ENCODE measurements at regions not wholly inside any gene's neighbourhood (a gene's known extent, or its start where the extent isn't known, plus 50 kb on each side); places are given as distances from the start of the nearest gene placed in this dataset.
A peak's percentile ranks its signal among the peaks of the same experiment; 100 is the strongest.
"Not testable (repeated sequence)": the region's sequence is repeated elsewhere in the genome, so short reads cannot be mapped to it uniquely, and the experiment has no call there.

DNA sequence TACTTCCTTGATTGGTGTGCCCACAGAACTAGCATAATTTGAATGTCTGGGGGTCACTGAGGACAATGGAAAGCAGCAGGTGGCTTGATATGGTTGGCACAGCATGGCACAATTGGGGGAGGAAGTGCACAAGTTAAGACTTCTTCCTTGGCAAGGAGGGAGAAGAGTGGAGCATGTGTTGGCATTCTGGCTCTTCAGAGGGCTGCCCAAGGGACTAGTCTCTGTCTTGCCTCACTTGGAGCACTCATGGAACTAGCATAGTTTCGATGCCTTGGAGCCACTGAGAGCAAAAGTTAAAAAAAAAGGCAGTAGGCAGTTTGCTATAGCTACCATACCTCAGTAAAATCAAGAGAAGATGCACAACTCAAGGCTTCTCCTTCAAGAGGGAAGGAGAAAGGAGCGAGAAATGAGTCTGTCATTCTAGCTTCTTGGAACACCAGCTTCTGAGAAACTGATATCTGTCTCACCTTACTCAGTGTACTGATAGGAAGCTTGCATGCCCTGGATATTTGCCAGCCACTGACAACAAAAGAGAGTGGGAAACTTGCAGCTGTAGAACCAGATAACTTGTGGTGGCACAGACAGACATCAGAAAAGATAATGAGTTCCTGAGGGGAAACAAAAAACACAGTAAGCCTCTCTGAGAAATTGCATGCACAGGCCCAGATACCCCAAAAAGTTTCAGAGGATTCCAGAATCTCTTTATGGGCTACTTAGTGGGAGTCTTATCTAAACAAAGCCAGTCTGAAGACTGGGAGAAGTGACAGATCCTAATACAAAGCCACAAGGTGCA, 207.5 kb upstream of the SAMSN1 start:
- DNase-seq, result peak; percentile 99

DNA sequence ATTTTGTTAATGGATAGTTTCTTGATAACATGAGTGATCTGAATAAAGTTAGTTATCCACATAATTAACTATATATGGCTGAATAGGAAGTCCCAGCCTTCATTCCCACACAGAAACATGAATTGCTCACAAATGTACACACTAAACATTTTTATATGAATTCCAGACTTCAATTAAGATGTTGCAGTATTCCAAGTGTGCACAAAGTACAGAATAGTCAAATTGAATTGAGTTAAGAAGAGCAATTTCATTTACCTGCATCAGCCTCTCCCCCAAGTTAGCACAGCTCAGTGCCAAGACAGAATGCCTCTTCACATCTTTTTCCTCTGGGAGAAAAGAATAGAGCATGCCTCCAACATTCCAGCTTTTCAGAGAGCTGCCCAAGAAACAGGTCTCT, 207.0 kb upstream of the SAMSN1 start:
- peak; percentile 65 for DNase-seq

DNA sequence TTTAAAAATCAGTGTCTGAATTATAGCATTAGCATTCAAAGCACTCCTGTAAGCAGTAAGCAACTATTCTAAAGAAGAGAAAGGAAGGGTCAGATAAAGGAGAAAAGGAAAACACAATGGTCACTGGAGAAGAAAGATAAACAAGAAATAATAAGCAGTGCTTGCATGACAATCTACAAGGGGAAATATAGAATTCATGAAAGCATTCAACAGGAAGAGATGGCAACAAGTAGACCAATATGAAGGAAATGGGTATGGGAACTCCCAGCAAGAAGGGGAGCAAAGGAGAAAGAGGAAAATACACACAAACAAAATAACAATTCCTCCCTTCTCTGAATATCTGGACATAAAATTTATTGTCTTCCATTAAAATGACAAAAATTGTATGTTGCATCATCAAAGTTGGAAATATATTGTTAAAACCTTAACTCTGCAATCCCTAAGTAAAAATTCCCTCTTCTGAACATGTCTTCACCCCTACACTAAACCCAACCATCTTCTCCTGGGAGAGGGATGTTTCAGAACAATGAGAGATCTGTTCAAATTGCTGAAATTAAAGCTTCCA, 206.3 kb upstream of the SAMSN1 start:
- peak; percentile 66 for DNase-seq

DNA sequence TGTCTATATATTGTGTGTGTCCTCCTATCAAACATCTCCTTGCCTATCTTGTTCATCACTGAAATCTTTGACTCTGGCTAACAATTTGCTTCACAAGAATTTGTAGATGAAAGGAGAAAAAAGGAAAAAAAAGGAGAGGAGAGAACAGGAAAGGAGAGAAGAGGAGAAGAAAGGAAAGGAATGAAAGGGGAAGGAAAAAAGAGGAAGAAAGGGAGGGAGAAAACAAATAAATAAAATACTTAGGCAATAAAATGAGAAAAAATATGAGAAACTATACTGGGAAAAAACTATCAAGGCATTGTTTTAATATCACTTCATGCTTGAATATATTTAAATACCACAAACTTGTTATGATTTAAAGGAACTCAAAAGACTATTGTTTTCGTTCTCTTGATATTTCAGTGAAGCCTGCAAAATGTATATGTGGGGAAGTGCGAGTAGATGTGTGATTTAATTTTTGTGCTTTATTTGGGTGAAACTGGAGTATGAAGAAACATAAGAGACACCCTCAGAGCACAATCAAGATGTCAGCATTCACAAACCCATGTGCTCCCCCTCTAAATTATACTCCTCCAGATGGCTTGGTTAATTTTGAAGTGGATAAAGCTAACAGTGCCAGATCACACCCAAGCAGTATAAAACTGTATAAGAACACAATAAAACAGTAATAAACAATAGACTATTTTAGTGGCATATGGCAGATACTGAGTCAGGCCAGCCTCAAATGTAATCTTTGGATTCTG, 205.7 kb upstream of the SAMSN1 start:
- DNase-seq, result peak; percentile 66

DNA sequence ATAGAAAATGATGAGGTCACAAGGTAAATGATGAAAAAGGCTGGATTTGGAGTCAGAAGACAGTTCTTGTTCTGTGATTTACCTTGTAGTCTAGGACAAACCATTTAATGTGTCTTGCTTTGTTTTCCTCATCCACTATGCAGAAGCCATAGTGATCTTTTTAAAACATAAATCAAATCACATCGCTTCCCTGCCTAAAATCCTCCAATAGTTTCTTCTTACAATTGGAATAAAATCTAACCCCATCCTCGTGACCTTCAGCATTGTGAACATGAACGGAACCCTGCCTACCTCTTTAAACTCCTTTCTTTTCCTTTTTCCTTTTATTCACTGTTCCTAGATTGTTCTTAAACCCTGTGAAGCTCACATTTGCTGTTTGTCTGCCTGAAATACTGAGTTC, 204.9 kb upstream of the SAMSN1 start:
- DNase-seq, result no peak

DNA sequence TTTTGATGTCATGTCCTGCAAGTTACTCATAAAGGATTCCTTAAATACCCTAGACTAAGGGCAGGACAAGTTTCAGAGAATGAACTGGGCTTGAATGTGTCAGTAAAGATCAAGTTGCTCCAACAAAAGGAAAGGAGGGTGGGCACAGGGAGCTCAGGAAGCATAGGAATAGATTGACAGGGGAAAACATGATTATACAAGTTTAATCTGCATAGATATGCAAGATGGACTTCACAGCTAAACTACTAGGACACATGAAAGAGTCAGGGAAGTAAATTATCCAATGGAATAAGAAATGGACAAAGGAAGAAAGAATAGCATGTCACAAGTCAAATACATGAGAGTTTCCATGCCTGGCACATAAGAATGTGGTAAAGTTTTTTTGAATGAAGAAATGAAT, 203.9 kb upstream of the SAMSN1 start:
- DNase-seq, result no peak

DNA sequence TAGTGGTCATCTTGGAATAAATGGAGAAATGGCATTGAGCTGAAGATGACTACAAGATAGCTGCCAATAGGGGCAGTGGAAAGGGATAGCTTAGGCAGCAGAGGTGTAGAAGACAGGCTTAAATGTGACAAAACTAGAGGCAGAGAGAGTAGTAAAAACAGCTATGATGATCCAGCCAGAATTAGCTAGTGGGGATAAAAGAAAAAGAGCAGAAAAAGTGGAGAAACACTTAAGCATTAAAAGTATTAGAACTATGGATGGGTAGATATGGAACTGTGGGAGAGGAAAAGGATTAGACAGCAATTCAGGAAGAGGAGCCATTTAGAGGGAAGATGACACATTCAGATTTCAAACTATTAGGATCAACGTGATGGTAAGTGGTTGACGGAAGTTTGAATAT, 202.5 kb upstream of the SAMSN1 start:
- DNase-seq, result no peak

DNA sequence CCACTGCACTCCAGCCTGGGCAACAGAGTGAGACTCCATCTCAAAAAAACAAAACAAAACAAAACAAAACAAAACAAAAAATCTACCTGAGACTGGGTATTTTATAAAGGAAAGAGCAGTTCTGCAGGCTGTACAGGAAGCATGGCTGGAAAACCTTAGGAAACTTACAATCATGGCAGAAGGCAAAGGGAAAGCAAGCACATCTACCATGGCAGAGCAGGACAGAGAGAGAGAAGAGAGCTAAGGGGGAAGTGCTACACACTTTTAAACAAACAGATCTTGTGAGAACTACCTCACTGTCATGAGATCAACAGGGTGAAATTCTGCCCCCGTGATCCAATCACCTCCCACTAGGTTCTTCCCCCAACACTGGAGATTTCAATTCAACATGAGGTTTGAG, 198.3 kb upstream of the SAMSN1 start:
- no peak for DNase-seq

DNA sequence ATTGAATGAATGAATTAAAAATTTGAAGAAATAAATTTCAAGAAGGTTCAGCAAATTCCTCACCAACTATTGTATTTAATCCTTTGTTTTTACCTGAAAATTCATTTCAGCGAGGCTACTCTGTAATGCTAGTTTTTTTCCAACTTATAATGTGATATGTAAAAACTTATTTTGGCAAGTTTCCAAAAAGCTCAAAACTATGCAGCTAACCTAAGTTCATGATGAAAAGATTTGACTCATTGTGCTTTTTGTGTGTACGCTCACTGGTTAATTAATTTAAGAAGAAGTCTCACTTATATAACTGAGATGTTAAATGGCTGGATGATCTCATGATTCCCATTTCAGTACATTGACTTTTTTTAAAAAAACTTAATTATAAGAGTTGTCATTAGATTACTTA, 196.0 kb upstream of the SAMSN1 start:
- no peak for DNase-seq

DNA sequence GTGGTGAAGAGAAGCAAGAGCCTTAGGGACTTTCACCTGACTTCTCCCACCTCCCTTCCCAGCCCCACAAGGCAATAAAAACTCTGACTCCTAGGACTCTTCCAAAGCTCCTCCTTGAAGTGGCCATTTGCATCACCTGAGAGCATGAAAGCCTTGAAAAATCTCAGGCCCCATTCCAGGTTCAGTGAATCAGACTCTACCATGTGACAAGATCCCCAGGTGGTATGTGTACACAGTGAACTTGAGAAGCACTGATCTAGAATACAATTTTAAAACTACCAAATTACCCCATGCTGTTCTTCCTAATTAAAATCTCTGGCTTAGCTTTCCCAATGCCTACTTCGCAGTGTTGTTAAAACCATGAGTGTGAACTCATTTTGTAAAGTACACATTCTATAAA, 195.1 kb upstream of the SAMSN1 start:
- DNase-seq, result no peak

DNA sequence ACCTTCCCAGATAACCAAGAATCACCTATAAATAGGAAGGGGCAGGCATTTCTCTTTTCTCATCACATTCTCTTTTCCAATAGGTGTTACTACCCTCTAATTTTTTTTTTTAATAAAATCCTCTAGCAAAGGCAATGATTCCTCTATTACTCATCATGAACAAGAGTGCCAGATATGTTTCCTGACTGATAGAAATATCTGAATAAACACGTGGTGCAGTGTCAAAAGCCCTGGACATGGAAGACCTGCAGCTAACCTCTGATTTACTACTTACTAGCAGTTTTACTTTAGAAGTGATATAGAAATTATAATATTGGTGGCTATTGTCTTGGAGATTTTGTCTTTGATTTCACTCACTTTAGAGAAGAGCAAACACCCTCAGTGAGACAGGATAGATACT, 194.6 kb upstream of the SAMSN1 start:
- DNase-seq, result no peak

DNA sequence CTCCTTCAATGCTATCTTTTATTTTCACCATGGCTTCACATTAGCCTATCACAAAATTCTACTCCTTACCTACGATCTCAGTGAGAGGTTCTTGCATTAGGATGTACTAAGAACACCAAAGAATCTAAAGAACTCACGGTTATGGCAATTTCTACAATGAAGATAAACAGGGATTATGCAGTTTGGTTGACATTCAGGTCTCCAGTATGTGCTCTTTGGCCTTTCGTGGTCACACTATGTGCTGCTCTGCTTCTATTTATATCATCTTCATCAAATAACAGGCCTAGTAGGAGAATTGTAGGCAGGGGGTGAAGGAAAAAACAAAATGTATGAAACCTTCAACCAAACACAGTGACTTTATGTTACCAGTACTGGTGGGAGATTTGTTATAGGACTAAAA, 194.0 kb upstream of the SAMSN1 start:
- no peak for DNase-seq

DNA sequence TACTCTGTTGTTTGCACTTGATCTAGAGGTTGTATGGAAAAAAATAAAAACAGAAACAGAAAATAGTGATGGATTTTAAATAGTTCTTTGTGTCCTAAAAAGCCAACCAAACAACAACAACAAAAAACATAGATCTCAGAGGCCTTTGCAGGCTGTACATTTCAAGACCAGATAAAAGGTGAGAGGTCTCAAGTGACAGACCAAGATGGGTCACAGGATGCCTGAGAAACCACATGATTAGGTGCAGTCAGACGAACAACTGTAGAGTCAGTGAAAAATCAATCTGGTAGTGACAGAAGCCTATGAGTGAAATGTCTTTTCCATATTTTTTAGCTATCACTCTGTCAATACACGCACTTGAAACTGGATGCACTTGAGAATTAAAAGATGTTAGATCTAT, 193.5 kb upstream of the SAMSN1 start:
- no peak for DNase-seq

DNA sequence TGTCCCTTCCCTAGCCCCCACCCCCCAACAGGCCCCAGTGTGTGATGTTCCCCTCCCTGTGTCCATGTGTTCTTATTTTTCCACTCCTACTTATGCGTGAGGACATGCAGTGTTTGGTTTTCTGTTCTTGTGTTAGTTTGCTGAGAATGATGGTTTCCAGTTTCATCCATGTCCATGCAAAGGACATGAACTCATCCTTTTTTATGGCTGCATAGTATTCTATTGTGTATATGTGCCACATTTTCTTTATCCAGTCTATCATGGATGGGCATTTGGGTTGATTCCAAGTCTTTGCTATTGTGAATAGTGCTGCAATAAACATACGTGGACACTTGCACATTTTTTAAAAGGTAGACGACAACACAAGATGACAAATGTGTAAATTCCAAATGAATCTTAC, 192.5 kb upstream of the SAMSN1 start:
- DNase-seq, result not testable (repeated sequence)

DNA sequence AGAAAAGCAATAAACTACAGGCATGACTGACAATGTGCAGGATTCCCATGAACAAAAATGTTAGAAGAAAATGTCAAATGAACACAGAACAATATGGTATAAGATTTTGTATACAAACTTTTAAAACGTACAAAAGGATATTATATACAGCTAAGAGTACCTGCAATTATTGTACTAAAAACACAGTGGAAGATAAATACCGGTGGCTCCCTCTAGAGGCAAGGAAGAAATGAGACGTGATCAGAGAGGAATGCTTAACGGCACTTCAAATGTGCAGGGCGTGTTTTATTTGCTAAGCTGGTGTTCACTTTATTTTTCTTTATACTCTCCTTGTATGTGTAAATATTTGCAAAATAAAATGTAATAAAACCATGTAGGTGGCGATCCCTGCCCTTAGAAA, 191.8 kb upstream of the SAMSN1 start:
- DNase-seq, result peak; percentile 71

DNA sequence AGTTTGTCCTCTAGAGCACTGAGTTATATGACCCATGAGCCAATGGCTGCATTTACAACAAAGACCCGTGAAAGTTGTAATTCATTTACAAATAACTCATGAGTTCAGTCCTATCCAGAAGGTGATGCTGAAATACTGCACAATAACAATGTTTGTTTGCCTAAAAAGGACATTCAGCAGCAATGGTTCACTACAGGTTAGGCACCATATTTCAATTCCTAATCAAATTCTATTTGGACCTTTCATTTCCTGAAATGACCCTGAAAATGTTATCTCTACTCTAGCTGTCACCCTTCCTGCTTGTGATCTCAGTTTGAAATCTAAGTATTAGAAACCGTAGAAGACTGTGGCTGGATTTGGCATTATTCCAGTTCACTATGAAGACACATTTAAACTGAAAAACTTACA, 191.2 kb upstream of the SAMSN1 start:
- DNase-seq, result peak; percentile 61

DNA sequence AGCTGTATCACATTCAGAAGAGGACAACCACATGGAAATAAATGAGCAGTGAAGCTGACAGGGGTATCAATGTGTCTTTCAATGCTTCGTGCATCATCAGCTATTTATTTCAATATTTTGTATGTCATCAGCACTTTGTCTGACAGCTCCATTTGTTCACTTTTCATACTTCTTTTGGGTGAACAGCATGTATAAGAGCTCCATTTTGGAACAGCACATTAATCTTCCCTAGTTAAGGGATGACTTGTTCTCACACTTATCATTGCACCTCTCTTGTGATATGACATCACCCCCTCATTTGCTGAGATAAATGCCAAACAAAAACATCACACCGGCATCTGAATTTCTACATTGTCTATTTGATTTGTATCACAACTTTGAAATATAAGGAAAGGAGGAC, 190.6 kb upstream of the SAMSN1 start:
- no peak for DNase-seq

DNA sequence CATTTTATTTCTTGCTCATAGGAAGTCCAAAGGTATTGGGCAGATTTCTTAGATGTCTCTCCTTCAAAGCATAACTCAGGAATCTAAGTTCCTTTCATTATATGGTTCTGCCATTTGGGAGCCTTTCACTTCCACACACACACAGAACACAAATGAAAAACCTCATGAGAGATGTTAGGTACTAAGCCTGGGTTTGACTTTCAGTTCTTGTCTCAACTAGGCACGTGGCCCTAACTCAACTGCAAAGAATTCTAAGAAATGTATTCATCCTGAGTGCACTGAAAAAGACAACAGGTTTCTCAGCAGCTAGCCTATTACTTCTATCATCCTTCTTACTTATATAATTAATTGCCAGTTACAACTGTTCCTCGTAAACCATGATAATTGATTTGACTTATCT, 190.0 kb upstream of the SAMSN1 start:
- peak; percentile 82 for DNase-seq

DNA sequence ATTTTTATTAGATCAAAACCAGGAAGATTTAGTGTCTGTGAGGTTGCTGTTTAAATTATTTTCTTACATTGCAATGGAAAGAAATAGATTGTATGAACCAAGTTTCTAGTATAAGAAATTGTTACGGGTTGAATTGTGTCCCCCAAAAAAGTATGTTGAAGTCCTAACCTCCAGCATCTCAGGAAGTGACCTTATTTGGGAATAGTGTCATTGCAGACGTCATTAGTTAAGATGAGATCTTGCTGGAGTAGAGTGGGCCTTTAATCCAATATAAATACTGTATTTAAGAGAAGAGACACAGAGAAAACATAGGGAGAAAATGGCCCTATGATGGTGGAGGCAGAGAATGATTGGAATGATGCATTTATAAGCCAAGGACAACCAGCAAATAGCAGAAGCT, 188.7 kb upstream of the SAMSN1 start:
- no peak for DNase-seq

DNA sequence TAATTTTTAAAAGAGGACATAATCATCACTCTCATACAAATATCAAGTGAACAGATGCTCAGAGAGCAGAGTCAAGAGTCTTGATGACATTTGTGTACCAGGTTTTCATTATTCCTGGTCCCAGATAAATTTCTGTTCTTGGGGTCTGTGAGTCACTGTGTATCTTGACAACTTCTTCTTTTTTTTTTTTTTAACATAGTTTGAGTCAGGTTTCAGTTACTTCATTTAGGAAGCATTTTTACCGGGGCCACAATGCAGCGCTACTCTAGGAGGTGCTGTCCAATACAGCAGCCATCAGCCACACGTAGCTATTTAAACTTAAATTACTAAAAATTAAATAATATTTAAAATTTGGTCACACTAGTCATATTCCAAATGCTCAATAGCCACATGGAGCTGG, 188.1 kb upstream of the SAMSN1 start:
- DNase-seq, result peak; percentile 84

DNA sequence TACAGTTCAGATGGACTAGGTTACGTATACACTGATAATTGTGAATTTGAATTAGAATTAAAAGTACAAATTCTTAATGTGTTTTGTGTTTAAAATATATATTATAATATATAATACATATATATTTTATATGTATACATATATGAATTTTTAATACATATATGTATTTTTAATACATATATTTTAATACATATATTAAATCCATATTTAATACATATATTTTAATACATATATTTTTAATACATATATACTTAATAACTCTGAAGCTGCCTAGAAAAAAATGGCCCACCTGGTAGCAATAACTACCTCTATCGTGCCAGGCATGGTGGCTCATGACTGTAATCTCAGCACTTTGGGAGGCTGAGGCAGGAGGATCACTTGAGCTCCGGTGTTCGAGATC, 179.1 kb upstream of the SAMSN1 start:
- no peak for DNase-seq

DNA sequence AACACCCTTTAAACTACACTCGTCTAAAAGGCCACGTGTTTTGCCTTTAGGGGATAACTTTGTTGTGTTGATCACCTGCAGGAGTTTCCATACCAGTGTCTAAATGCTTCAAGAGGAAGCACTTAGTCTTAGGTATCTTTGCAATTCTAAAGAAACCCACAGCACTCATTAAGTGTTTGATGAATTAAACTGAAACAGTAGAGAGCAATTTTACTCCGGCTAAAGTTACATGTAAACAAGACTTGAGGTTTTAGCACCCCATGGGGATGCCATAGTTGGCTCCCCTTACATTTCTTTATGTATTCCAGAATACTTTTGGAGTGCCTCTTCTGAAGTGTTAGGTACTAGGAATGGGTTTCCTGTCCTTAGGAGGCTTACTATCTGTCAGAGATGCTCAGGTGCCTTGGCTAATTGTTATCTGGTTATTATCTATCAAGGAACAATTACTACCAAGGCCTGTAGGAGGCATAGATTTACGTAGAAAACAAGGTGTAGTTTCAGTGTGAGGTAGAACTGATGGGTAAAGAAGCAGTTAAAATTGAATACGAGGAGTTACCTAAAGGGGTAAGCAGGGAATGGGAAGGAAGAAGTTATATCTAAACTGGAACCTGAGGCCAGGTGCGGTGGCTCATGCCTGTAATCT, 176.8 kb upstream of the SAMSN1 start:
- DNase-seq, result no peak

DNA sequence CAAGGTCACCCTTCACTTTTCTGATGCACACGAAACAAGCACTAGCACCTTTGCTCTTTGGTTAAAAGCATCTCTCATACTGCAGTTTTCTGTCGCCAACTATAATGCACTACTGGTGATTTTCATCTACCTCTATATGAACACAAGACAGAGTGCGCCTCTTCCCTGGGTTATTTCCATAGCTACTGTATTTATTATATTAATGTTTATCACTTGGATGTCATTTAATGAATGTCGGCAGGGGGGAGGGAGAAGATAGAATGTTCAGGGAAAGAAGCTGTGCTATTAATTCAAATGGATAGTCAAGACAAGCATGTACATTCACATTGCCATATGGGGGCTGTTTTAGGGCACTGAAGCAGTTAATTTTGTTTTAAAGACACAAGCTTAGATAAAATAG, 174.1 kb upstream of the SAMSN1 start:
- no peak for DNase-seq

DNA sequence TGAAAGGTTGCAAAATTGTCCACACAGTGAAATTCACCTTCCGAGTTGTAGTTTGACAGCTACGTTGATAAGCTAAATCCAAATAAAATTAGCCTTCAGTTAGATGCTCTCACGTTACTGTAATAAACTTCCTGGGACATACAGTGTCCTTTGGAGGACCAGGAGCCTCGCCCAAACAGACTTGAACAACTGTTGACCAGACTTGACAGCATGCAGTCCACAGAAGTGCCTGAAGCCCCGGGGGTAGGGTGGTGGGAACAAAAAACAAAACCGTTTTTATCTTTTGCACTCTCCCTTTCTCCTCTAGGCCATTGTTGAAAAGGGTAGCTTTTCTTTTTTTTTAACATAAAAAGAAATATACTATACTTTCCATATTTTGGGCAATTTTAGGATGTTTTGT, 172.8 kb upstream of the SAMSN1 start:
- no peak for DNase-seq
